HPDE6-E6E7 (cell line): ENCODE measurements at regions not wholly inside any gene's neighbourhood (a gene's known extent, or its start where the extent isn't known, plus 50 kb on each side); places are given as distances from the start of the nearest gene placed in this dataset.
"Not testable (repeated sequence)": the region's sequence is repeated elsewhere in the genome, so short reads cannot be mapped to it uniquely, and the experiment has no call there.

Experiments
- DNase-seq: peaks from one replicate; pipeline ENCODE4 v3.0.0; 2011; ENCODE audit warnings: missing footprints; ENCODE audit errors: extremely low spot score

DNA sequence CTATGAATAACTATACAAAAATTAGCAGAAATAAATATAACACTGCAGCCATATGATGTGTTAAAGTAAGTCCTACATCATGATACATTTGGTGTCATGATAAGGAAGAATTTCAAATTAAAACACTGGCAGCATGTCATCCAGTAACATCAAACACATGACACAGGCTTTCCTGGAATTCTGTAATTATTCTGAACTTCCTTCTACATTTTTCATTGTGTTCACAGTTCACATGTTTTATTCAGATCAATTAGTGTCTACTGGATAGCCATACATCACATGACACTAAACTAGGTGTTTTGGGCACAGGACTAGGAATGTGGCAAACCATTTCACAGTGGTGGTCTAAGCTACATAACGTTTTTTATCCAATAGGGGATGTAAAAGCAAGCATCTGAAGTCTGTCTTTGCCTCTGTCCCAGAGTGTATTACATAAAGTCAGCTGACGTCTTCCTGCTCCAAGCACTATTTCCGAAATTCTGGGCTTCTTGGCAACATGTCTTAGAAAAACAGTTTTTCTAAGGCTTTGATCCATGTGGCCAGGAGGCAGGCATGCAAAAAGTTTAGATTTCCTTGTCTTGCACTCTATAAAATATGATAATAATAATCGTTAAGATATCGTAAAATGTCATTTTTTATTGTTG, 707.9 kb downstream of the CENPC start:
- no peak for DNase-seq

DNA sequence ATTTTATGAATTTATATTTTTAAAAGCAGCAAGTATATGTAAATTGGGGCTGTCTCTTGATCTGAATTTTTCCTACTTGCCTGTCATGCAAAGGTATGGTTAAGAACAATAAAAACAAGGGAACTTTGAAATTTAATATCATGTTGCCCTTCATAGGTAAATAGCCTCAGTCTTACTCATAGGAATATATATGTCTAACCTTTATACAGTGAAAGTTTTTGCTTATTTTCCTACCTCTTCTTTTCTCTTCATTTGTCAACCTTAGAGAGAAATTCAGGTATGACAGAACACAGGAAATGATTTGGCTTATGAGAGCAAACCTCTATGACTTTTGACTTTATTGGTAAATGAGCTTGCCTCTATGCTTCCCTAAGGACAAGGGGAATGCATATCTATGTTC, 716.0 kb downstream of the CENPC start:
- DNase-seq, result no peak

DNA sequence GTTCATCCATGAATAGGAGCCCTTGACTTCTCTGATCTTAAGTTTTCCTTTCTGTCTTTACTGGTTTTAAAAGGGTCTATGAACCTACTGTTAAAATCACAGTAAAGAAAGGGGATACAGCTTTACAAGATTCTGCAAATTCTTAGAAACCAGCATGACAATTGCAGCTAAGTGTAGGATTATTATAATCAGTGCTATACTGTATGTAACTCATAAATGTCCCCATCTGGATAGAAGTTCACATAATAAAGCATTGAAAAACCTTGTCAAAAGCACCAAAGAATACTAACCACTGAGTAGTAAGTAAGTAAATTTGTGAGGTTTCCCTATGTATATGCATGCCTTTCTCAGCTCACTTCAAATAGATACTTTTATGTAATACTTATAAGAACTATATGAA, 724.6 kb downstream of the CENPC start:
- DNase-seq, result no peak

DNA sequence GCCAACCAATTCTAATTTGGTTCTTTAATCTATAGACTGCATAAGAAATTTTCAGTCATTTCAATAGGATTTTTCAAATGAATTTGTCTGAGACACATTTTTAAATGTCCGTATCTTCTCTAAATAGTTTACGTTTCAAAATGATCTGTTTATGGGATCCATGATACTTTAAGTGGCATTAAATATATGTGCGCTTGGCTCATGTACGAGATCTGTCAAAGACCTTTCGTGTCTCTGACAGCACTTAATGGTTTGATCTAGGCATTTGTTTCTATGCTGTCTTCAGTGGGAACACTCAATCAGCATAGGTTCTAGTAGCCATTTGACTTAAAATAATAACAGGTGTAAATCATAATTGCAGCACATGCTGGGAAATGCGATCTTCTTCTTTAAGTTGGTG, 731.0 kb downstream of the CENPC start:
- DNase-seq, result no peak

DNA sequence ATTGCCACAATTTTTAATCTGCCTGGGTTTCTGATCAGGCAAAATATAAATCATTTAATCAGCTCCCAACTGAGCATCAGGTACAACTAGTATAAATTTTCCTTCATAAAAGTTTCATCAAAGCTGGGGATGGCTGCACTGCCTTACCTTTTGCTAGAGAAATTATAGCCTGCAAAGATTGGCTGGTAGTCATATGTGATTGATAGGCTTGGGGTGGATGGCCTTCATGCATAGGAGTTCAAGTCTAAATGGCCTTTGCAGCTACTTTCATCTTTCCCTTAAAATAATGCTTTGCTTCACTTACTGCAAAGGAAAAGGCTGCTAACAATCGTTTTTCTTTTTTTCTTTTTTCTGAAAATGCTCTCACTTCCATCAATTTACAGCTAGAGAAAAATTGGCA, 739.7 kb downstream of the CENPC start:
- no peak for DNase-seq

DNA sequence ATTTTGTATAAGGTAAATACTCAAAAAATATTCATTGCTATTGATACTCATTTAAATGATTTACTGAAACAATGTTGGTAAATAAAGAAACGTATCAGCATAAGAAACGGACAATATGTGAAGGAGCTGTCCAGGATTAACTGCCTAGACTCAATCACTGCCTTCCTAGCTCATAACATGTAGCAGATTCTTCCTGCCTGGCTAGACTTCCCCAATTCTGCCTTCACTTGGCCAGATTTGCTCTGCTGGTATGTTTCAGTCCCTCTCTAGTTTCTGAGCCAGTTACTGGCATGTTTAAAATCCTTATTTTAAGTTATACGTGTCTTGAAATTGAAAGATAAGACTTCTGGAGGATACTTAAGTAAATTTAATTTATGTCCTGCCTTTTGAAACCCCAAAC, 740.3 kb downstream of the CENPC start:
- no peak for DNase-seq

DNA sequence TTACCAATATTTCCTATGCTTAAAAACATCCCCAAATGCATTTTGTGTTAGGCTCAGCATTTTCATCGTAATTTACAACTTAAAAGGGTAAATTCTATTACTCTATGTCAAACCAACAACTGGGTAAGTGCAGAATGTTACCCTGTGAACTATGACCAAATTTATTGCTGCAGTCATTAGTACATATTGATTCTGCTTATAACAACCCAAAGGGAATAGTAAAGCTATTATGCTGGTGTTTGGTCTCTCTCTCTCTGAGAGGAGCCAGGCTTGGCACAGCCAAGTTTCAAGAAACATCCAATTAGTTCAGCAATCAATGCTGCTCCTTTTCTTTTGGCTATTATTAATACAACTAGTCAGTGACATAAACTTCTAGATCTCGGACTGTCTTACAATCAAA, 747.7 kb downstream of the CENPC start:
- no peak for DNase-seq

DNA sequence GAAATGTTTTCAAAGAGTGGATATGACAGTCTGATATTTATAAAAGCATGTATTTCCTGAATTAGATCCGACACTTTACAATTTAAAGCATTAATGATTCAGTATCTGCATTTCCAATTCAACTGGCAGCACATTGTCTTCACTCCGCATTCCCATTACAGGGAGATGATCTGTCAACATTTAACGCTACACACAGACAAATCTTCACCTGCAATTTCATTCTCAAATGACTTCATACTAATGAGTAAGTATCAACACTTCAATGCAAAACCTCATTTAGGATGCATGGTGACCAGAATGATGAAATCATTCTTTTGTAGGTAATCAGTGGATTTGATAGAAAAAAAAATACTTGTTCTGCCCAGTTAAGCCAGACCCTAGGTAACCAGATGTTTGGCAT, 749.6 kb downstream of the CENPC start:
- DNase-seq, result no peak

DNA sequence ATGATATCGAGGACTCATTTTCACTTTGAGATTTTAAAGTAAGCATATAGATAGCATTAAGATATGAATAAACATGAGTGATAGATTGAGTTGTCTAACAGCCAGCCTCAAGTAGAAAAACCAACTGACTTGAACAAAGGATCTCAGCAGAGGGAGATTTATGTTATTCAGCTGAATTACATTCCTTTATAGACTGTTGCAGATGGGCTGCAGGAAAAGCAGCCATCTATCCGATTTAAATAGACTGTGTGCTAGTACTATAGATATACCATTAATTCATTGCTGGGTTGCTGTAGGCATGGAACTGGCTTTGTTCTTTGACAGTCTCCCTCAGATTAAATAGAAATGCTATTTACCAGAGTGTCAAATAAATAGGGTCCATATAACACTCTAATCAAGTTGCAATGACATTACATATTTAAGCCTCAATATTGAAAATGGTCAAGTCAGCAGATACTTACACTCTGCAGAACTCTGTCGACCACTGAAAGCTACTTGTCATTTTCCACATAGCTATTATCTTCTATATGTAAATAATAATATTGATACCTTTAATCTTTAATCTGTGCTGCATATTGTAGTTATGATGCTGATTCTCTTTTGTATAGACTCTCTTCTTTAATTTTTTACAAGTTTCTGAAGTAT, 750.8 kb downstream of the CENPC start:
- no peak for DNase-seq

DNA sequence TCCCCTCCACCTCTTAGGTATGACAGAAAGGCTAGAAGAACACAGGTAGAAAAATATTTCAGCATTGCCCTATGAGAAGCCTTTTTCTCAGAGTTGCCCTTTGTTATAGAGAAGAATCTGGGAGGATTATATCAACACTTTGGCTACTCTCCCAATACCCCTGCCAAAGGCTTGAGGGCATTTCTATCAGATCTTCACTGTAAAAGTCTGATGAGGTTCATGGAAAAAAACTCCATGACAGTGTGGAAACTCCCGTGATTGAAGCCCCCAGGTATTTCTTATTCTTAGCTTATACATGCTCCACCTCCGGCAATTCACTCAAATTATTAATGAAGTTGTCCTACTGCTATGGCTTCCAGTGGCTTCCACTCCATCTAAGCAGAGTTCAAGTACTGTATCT, 753.6 kb downstream of the CENPC start:
- no peak for DNase-seq

DNA sequence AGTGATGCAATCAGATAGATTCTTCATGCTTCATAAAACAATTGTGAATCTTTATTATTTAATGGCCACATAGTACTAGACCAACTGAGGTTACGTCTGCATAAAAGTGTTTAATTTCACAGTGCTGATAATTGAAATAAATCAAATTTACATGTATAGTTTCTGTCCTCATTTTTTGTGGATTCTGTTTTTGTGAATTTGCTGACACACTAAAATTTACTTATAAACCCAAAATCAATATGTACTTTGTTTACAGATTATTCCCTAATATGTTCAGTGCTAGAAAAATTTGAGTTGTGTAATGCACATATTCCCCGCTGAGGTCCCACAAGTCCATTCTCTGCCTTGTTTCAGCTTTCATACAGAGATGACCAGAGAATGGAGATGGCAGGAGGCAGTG, 759.8 kb downstream of the CENPC start:
- DNase-seq, result no peak

DNA sequence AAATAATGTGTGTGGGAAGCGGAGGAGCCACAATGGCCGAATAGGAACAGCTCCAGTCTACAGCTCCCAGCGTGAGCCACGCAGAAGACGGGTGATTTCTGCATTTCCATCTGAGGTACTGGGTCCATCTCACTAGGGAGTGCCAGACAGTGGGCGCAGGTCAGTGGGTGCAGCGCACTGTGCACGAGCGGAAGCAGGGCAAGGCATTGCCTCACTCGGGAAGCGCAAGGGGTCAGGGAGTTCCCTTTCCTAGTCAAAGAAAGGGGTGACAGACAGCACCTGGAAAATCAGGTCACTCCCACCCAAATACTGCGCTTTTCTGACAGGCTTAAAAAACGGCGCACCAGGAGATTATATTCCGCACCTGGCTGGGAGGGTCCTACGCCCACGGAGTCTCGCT, 762.6 kb downstream of the CENPC start:
- not testable (repeated sequence) for DNase-seq

DNA sequence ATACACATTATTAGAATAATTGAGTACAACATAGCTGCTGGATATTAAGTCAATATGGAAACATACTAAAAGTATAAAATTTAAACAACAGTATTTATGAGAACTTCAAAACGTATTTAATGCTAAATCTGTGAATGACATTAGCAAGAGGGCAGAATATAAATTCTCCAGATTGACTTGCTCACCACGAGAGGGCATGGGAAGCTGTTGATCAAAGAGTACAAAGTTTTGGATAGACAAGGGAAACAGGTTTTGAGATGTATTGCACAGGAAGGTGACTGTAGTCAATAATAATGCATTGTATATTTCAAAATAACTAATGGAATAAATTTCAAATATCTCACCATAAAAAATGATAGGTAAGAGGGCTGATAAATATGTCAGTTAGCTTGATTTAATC, 768.2 kb downstream of the CENPC start:
- no peak for DNase-seq

DNA sequence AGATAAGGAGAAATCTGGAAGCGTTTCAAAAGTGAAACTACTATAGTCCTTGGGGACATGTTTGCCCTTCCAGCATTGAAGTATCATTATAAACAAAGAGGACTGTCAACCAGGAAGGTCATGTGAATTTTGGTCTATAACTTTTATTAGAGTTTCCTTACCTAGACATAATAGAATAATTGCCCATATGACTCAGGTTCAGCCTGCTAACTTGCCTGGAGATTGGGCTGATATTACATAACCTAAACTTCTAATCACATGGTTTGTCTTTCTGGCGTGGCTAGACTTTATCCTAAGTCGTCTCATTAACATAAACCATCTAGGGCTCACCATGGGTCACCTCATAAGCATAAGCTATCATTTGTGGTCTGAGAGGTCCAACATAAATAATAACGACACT, 775.9 kb downstream of the CENPC start:
- DNase-seq, result no peak

DNA sequence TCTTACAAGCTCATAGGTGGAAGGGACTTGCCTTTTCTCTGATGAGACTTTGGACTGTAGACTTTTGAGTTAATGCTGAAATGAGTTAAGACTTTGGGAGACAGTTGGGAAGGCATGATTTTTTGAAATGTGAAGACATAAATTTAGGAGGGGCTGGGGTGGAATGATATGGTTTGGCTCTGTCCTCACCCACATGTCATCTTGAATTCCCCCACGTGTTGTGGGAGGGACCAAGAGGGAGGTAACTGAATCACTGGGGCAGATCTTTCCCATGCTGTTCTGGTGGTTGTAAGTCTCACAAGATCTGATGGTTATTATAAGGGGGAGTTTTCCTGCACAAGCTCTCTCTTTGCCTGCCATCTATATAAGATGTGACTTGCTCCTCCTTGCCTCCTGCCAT, 777.9 kb downstream of the CENPC start:
- no peak for DNase-seq

DNA sequence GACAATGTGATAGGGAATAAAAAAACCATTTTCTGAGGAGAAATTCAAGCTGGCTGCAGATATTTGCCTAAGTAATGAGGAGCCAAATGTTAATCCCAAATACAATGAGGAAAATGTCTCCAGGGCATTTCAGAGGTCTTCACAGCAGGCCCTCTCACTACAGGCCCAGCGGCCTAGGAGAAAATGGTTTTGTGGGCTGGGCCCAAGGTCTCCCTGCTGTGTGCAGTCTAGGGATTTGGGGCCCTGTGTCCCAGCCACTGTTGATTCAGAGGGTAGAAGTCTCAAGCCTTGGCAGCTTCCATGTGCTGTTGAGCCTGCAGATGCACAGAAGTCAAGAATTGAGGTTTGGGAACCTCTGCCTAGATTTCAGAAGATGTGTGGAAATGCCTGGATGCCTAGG, 778.7 kb downstream of the CENPC start:
- DNase-seq, result no peak

DNA sequence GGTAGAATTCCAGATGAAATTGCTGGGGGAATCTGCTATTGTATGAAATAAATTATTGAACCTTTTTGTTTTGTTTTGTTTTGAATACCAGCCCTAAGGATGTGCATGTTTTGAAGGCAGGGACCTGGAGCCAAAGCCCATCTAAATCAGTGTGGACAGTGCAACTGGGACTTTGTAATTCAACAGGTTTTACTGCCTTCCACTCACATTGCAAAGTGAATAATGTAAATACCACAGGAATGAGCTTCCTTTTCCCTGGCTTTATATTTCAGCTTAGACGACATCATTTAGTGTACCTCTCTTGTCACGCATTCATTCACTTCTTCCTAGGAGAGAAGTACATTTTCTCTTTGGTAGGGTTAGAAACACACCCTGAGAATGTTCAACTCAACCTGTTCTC, 795.0 kb downstream of the CENPC start:
- DNase-seq, result no peak

DNA sequence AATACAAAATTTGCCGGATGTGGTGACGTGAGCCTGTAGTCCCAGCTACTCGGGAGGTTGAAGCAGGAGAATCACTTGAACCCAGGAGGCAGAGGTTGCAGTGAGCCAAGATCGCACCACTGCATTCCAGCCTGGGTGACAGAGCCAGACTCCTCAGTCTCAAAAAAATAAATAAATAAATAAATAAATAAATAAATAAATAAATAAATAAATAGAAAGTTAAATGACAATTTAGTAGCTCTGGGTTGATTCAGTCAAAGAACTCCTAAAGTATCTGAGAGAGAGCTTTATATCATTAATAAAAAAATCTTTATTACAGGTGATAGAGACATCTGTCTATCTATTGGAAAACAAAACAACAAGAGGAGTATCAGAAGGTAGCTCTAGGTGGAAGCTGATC, 798.4 kb downstream of the CENPC start:
- DNase-seq, result not testable (repeated sequence)

DNA sequence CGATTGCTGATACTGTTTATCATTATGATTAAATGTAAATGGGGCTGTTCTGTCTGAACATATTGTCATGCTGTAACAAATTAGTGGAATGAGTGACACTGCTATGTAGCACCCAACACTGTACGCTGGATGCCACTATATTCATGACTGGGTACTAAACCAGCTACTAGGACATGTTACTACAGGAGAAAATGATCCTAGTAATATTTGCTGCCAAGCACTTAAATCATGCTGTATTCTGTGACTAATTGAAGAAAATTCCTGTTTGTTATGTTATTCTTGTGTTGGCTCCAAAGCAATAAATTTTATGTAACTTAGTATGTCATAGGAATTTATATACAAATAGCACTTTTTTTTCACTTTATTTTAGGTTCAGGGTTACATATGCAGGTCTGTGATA, 804.2 kb downstream of the CENPC start:
- peak; percentile 59 for DNase-seq

DNA sequence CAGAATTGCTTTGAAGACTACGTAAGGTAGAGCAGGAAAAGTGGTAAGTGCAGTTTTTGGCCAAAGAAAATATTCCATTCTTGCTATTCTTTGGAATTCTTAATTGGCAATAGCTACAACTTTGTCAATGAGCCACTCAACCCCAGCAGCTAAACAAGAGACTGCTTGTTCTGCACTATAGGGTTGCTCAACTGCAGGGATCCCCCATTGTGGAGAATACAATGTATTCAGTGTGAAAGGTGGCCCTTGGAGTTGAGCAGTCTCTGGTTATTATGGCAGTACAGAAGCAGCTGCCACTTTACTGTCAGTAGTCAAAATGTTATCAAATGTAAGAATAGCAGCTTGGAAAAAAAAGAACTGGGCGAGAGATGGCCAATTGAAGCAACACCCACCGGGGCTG, 808.7 kb downstream of the CENPC start:
- no peak for DNase-seq

DNA sequence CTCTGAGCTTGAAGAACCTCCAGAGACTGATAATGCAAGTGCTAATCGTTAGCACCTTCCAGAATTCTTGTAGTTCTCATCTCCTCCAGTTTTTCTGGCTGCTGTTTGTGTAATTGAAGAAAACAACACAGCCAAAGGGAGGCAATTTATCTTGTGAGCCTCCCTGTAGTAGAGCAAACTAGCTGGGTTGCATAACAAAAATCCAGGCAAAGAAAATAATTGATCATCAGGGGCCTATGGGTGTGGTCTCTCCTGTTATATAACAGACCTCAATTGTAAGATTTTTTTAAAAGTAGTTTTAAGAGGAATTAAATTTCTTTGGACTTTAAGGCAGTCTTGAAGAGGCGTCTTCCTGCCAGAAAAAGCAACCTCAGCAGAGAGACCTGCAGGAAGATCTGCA, 817.0 kb downstream of the CENPC start:
- DNase-seq, result no peak

DNA sequence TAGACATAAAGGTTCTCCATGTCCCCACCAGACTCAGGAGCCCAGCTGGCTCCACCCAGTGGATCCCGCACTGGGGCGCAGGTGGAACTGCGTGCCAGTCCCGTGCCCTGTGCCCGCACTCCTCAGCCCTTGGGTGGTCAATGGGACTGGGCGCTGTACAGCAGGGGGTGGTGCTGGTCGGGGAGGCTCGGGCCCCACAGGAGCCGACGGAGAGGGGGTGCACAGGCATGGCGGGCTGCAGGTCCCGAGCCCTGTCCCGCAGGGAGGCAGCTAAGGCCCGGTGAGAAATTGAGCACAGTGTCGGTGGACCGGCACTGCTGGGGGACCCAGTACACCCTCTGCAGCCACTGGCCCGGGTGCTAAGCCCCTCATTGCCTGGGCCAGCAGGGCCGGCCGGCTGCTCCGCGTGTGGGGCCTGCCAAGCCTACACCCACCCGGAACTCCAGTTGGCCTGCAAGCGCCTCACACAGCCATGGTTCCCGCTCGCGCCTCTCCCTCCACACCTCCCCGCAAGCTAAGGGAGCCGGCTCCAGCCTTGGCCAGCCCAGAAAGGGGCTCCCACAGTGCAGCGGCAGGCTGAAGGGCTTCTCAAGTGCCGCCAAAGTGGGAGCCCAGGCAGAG, 832.9 kb downstream of the CENPC start:
- DNase-seq, result not testable (repeated sequence)

DNA sequence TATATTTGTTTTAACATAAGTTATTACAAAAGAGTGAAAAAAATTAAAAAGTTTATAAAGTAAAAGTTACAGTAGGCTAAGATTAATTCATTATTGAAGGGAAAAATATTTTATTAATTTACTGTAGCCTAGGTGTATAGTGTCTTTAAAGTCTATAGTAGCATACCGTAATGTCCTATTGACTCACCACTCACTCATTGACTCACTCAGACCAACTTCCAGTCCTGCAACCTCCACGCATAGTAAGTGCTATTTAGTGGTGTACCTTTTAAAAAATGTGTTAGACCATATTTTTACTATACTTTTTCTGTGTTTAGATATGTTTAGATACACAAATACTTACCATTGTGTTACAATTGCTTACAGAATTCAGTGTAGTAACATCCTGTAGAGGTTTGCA, 841.1 kb downstream of the CENPC start:
- DNase-seq, result no peak

DNA sequence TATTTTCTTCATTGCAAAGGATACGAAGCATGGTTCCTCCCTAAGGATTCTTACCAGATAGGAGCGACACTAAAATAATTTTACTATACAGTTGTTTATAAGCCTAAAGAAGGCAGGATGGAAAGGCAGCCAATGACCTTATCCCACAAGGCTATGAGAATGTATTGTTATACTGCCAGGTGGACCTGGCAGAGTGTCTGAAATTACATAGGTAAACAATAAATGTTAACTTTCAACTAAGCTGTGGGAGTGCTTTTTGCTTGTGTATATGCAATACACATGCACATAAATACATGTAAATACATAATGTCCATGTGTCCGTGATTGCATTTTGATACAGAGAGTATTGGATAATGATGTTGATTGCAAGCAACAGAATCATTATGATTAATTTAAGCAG, 850.6 kb downstream of the CENPC start:
- no peak for DNase-seq
